Hindlimb muscle (tissue), 1 donor: ENCODE measurements at regions not wholly inside any gene's neighbourhood (a gene's known extent, or its start where the extent isn't known, plus 50 kb on each side); places are given as distances from the start of the nearest gene placed in this dataset.

ENCODE experiments used
- DNase-seq: peaks from one replicate; pipeline ENCODE4 v3.0.0-alpha.2; 2013

- DNase-seq: no peak
Observed at GRCh38 chr4:54915276-54915675, 210.1 kb downstream of the KDR start.

GRCh38 chr4:54914781-54915180 lies 210.6 kb downstream of the KDR start:
- DNase-seq: no peak

- no peak for DNase-seq
Observed at GRCh38 chr4:54913751-54914526, 211.5 kb downstream of the KDR start.

- no peak for DNase-seq
Observed at GRCh38 chr4:54912155-54912554, 213.2 kb downstream of the KDR start.

- DNase-seq: no peak
Observed at GRCh38 chr4:54909961-54910360, 215.4 kb downstream of the KDR start.

GRCh38 chr4:54908763-54909162 lies 216.6 kb downstream of the KDR start:
- no peak for DNase-seq

GRCh38 chr4:54904953-54905352 lies 220.4 kb downstream of the KDR start:
- no peak for DNase-seq

GRCh38 chr4:54902976-54903375 lies 222.4 kb downstream of the KDR start:
- DNase-seq: no peak

GRCh38 chr4:54902271-54902670 lies 223.1 kb downstream of the KDR start:
- no peak for DNase-seq

- no peak for DNase-seq
Observed at GRCh38 chr4:54901202-54901601, 224.2 kb downstream of the KDR start.

GRCh38 chr4:54898656-54899340 lies 226.6 kb downstream of the KDR start:
- DNase-seq: no peak

- no peak for DNase-seq
Observed at GRCh38 chr4:54898056-54898562, 227.3 kb downstream of the KDR start.

- DNase-seq: no peak
Observed at GRCh38 chr4:54897590-54897989, 227.8 kb downstream of the KDR start.

- DNase-seq: no peak
Observed at GRCh38 chr4:54882616-54883015, 224.9 kb downstream of the KIT start.

GRCh38 chr4:54879576-54879975 lies 221.8 kb downstream of the KIT start:
- DNase-seq: no peak

GRCh38 chr4:54877006-54877405 lies 219.2 kb downstream of the KIT start:
- no peak for DNase-seq

- DNase-seq: no peak
Observed at GRCh38 chr4:54872261-54872660, 214.5 kb downstream of the KIT start.

GRCh38 chr4:54863571-54864255 lies 206.0 kb downstream of the KIT start:
- DNase-seq: peak; percentile 38

- DNase-seq: no peak
Observed at GRCh38 chr4:54861201-54861600, 203.4 kb downstream of the KIT start.

GRCh38 chr4:54855191-54855854 lies 197.6 kb downstream of the KIT start:
- no peak for DNase-seq

GRCh38 chr4:54852602-54853001 lies 194.8 kb downstream of the KIT start:
- no peak for DNase-seq

GRCh38 chr4:54852054-54852453 lies 194.3 kb downstream of the KIT start:
- DNase-seq: no peak

- DNase-seq: no peak
Observed at GRCh38 chr4:54844911-54845310, 187.2 kb downstream of the KIT start.
